ENCODE measurements at regions not wholly inside any gene's neighbourhood (a gene's known extent, or its start where the extent isn't known, plus 50 kb on each side); places are given as distances from the start of the nearest gene placed in this dataset.

- TF ChIP-seq KLF10 (tag by site-specific recombination; IDR thresholded peaks at IDR 0.05) (no peak), ZNF169 (tag by site-specific recombination; IDR thresholded peaks at IDR 0.05) (no peak), MYNN (tag by site-specific recombination; IDR thresholded peaks at IDR 0.05; ENCODE audit: borderline replicate concordance) (no peak), ZNF560 (tag by site-specific recombination; IDR thresholded peaks at IDR 0.05; ENCODE audit: borderline replicate concordance) (no peak), KLF9 (tag by site-specific recombination; IDR thresholded peaks at IDR 0.05; ENCODE audit: low read depth) (no peak), ZFP41 (tag by site-specific recombination; IDR thresholded peaks at IDR 0.05; ENCODE audit: borderline replicate concordance) (no peak)
Measured at GRCh38 chr16:10321407-10322387, 64.2 kb upstream of the ATF7IP2 start (continued).

GRCh38 chr16:10322723-10323527 lies 62.9 kb upstream of the ATF7IP2 start:
- no peak overlapping the region for H3K27ac ChIP-seq (ENCODE audit: extremely low read depth, low read depth, low read length)
- CTCF ChIA-PET, result interaction anchor here (0.7 kb wide), 2 partner anchors 15 to 1066 kb away, joined by 3 to 7 read pairs; no protein-coding TSS in a partner anchor
- TF ChIP-seq KLF7 (tag by site-specific recombination; IDR thresholded peaks at IDR 0.05; ENCODE audit: borderline replicate concordance), result no peak
- no peak for TF ChIP-seq ZNF837 (tag by site-specific recombination; IDR thresholded peaks at IDR 0.05)
- TF ChIP-seq, protein P1, sequence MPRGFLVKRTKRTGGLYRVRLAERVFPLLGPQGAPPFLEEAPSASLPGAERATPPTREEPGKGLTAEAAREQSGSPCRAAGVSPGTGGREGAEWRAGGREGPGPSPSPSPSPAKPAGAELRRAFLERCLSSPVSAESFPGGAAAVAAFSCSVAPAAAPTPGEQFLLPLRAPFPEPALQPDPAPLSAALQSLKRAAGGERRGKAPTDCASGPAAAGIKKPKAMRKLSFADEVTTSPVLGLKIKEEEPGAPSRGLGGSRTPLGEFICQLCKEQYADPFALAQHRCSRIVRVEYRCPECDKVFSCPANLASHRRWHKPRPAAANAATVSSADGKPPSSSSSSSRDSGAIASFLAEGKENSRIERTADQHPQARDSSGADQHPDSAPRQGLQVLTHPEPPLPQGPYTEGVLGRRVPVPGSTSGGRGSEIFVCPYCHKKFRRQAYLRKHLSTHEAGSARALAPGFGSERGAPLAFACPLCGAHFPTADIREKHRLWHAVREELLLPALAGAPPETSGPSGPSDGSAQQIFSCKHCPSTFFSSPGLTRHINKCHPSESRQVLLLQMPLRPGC (tag by site-specific recombination; IDR thresholded peaks at IDR 0.05), result no peak
- no peak for TF ChIP-seq REPIN1 (tag by site-specific recombination; IDR thresholded peaks at IDR 0.05; ENCODE audit: low read depth)
- TF ChIP-seq ZXDB (tag by site-specific recombination; IDR thresholded peaks at IDR 0.05), result no peak
- TF ChIP-seq ATF2 (tag by site-specific recombination; IDR thresholded peaks at IDR 0.05; ENCODE audit: low read depth), result no peak
- no peak for TF ChIP-seq ZNF398 (tag by site-specific recombination; IDR thresholded peaks at IDR 0.05)
- no peak for TF ChIP-seq ZNF175 (tag by site-specific recombination; IDR thresholded peaks at IDR 0.05)
- TF ChIP-seq, protein P2, sequence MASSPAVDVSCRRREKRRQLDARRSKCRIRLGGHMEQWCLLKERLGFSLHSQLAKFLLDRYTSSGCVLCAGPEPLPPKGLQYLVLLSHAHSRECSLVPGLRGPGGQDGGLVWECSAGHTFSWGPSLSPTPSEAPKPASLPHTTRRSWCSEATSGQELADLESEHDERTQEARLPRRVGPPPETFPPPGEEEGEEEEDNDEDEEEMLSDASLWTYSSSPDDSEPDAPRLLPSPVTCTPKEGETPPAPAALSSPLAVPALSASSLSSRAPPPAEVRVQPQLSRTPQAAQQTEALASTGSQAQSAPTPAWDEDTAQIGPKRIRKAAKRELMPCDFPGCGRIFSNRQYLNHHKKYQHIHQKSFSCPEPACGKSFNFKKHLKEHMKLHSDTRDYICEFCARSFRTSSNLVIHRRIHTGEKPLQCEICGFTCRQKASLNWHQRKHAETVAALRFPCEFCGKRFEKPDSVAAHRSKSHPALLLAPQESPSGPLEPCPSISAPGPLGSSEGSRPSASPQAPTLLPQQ (tag by site-specific recombination; IDR thresholded peaks at IDR 0.05), result no peak
- no peak for TF ChIP-seq ZNF488 (tag by site-specific recombination; IDR thresholded peaks at IDR 0.05)
- H3K4me3 ChIP-seq (ENCODE audit: low read depth, low read length), result no peak overlapping the region
- H3K36me3 ChIP-seq (ENCODE audit: control insufficient read depth in 2 of 2, insufficient read depth in 1 of 2, low read length in 2 of 2), result no peaks in the 10 kb centered on the region
- POLR2A ChIA-PET, result no interaction called here
- H3K9me3 ChIP-seq (ENCODE audit: control insufficient read depth, insufficient read depth, low read depth, low read length), result no peaks in the 10 kb centered on the region
- H3K4me1 ChIP-seq (ENCODE audit: control insufficient read depth, insufficient read depth, low read length), result no peaks in the 10 kb centered on the region
